ENCODE measurements at regions not wholly inside any gene's neighbourhood (a gene's known extent, or its start where the extent isn't known, plus 50 kb on each side); places are given as distances from the start of the nearest gene placed in this dataset.

DNA sequence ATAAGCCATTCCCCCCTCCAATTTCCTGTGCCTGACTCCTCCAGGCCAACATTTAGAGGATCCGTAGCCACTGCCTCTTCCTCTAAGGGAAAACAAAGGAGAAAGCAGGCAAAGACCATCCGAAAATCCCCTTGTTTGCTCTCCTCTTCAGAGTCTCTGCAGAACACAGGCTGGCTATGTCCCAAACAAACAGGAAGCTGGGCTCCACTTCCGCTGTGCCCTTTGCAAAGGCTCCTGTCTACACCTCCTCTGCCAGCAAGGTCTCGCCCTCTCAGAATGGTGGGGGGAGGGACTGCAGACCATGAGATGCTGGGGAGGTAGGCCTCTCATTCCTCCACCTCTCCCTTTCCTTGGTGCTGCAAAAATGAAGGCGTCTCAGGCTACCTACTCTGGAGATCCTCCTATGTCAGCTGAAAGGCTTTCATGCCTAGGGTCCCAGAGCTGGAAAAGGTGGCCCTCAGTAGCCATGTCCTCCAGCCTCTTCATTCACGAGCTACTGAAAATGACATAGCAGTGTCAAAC lies 596.2 kb downstream of the BUD13 start:
- Mint-ChIP-seq H3K4me1 (ENCODE audit: low read depth) (no peaks in the 10 kb centered on the region), H3K4me3 (ENCODE audit: low read depth) (no peak overlapping the region), H3K36me3 (ENCODE audit: insufficient read depth) (no peaks in the 10 kb centered on the region), H3K27ac (no peak overlapping the region), H3K27me3 (peaks cover 48% of the 10 kb centered on the region), H3K9me3 (ENCODE audit: low read depth) (no peaks in the 10 kb centered on the region)
- no peak for TF ChIP-seq CTCF (IDR thresholded peaks at IDR 0.05; ENCODE audit: unreplicated experiment)
- no peak for DNase-seq (ENCODE audit: low spot score, unreplicated experiment)

DNA sequence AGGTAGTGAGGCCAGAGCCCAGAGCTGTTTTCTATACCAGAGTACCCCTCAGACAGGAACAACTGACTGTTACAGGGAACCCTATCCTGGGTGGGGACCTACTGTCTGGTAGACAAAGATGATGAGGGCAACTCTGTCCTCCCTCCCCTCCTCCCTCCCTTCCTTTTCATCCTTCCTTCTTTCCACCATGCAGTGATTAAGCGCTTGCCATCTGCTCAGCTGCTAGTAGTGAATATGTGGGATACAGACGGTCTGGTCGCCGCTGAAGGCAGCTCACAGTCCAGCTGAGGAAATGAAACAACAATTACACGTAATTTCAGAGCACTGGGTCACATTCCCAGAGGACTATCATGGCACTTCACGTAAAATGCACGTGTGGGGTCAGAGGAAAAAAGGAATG lies 597.1 kb downstream of the BUD13 start:
- H3K27ac Mint-ChIP-seq: no peak overlapping the region
- no peak for TF ChIP-seq CTCF (IDR thresholded peaks at IDR 0.05; ENCODE audit: unreplicated experiment)
- peaks cover 44% of the 10 kb centered on the region for H3K27me3 Mint-ChIP-seq
- H3K9me3 Mint-ChIP-seq (ENCODE audit: low read depth): no peaks in the 10 kb centered on the region
- H3K4me1 Mint-ChIP-seq (ENCODE audit: low read depth): no peaks in the 10 kb centered on the region
- no peak overlapping the region for H3K4me3 Mint-ChIP-seq (ENCODE audit: low read depth)
- H3K36me3 Mint-ChIP-seq (ENCODE audit: insufficient read depth): no peaks in the 10 kb centered on the region
- DNase-seq (ENCODE audit: low spot score, unreplicated experiment): no peak

- H3K36me3 Mint-ChIP-seq (ENCODE audit: insufficient read depth): no peaks in the 10 kb centered on the region
- no peak overlapping the region for H3K4me3 Mint-ChIP-seq (ENCODE audit: low read depth)
- TF ChIP-seq CTCF (IDR thresholded peaks at IDR 0.05; ENCODE audit: unreplicated experiment): no peak
- no peak overlapping the region for H3K27ac Mint-ChIP-seq
- no peaks in the 10 kb centered on the region for H3K4me1 Mint-ChIP-seq (ENCODE audit: low read depth)
- DNase-seq (ENCODE audit: low spot score, unreplicated experiment): no peak
- no peaks in the 10 kb centered on the region for H3K9me3 Mint-ChIP-seq (ENCODE audit: low read depth)
- peaks cover 47% of the 10 kb centered on the region for H3K27me3 Mint-ChIP-seq
These were observed 598.6 kb downstream of the BUD13 start for GRCh38 chr11:116173941-116174911.

DNA sequence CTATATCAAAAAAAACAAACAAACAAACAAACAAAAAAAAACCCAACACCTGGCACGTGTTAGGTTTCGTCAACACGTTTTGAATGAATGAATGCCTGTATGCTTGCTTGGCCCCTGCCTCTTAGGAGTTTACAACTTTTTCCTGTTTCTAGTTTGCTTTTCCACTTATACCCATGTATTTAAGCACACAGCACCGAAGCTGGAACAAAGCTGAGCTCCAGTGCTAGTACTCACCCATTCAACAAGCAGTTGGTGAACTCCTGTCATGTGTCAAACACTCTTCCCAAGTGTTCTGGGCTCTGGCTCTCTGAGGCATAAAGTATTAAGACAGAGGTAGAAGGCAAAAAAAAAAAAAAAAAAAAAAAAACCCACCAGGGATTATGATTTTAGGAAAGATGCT lies 599.3 kb downstream of the BUD13 start:
- DNase-seq (ENCODE audit: low spot score, unreplicated experiment): no peak
- H3K4me3 Mint-ChIP-seq (ENCODE audit: low read depth): no peak overlapping the region
- H3K4me1 Mint-ChIP-seq (ENCODE audit: low read depth): no peaks in the 10 kb centered on the region

More for the DNA sequence above, 599.3 kb downstream of the BUD13 start:
- TF ChIP-seq CTCF (IDR thresholded peaks at IDR 0.05; ENCODE audit: unreplicated experiment): no peak
- no peak overlapping the region for H3K27ac Mint-ChIP-seq
- peaks cover 53% of the 10 kb centered on the region for H3K27me3 Mint-ChIP-seq
- no peaks in the 10 kb centered on the region for H3K36me3 Mint-ChIP-seq (ENCODE audit: insufficient read depth)
- no peaks in the 10 kb centered on the region for H3K9me3 Mint-ChIP-seq (ENCODE audit: low read depth)

All from progenitor cell of endocrine pancreas (in vitro differentiated cells).